Hematopoietic multipotent progenitor cell treated with erythropoietin and hydrocortisone succinate and interleukin-3 and kit ligand, for 4 days (in vitro differentiated cells): ENCODE measurements at regions not wholly inside any gene's neighbourhood (a gene's known extent, or its start where the extent isn't known, plus 50 kb on each side); places are given as distances from the start of the nearest gene placed in this dataset.
A peak's percentile ranks its signal among the peaks of the same experiment; 100 is the strongest.
"Not testable (repeated sequence)": the region's sequence is repeated elsewhere in the genome, so short reads cannot be mapped to it uniquely, and the experiment has no call there.

Source experiments
- DNase-seq: peaks from one replicate; pipeline ENCODE4 v3.0.0-alpha.2; 2015

- no peak for DNase-seq
These were observed 232.4 kb downstream of the AEBP2 start for GRCh38 chr12:19671695-19672094.

GRCh38 chr12:19674437-19674836 is 235.1 kb downstream of the AEBP2 start:
- no peak for DNase-seq

DNA sequence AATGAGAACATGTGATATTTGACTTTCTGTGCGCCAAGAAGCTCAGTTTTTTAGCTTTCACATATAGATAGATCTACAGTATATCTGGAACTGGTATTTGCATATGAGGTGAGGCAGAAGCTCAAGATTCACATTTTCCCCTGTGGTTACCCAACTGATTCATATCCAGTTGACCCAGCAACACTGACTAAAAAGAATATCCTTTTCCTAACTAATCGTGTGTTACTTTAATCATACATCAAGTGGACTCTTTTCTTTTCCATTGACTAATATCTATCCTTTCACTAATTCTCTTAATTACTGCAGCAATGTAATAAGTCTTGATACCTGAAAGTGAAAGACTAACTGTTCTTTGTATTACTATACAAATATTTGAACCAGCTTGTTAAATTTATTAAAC is 236.1 kb downstream of the AEBP2 start:
- no peak for DNase-seq

DNA sequence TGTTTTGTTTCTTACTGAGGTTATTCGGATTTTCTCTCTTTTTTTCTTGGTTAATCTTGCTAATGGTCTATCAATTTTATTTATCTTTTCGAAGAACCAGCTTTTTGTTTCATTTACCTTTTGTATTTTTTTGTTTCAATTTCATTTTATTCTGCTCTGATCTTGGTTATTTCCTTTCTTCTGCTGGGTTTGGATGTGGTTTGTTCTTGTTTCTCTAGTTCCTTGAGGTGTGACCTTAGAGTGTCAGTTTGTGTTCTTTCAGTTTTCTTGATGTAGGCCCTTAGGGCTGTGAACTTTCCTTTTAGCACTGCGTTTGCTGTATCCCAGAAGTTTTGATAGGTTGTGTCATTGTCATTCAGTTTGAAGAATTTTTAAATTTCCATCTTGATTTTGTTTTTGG is 239.2 kb downstream of the AEBP2 start:
- not testable (repeated sequence) for DNase-seq

DNA sequence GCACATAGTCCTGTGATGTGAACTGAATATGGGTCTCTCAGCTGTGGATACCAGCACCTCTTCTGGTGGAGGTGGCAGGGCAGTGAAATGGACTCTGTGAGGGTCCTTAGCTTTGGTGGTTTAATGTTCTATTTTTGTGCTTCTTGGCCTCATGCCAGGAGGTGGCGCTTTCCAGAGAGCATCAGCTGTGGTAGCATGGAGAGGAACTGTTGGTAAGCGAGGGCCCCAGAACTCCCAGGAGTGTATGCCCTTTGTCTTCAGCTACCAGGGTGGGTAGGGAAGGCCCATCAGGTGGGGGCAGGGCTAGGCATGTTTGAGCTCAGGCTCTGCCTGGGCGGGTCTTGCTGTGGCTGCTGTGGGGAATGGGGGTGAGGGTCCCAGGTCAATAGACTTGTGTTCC is 241.7 kb downstream of the AEBP2 start:
- peak; percentile 8 for DNase-seq

- no peak for DNase-seq
These were observed 244.1 kb downstream of the AEBP2 start for GRCh38 chr12:19683178-19683927.

- peak; percentile 14 for DNase-seq
These were observed 248.1 kb downstream of the AEBP2 start for GRCh38 chr12:19687371-19687770.

DNA sequence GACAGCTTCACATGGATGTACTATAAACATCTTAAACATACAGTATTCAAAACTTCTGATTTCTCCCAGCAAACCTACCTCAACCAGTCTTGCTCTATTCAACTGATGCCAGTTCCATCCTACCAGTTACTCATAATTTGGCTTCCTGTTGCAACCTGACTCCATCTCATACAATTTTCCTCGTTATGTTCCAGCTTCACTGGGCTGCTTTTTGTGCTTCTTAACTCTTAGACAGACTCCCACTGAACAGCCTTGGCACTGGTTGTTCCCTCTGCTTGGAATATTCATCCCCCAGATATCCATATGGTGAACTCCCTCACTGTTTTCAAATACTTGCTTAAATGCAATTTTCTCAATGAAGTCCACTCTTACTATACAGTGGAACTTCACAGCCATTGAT is 249.2 kb downstream of the AEBP2 start:
- DNase-seq, result no peak

- DNase-seq, result no peak
These were observed 249.9 kb downstream of the AEBP2 start for GRCh38 chr12:19689226-19689625.

DNA sequence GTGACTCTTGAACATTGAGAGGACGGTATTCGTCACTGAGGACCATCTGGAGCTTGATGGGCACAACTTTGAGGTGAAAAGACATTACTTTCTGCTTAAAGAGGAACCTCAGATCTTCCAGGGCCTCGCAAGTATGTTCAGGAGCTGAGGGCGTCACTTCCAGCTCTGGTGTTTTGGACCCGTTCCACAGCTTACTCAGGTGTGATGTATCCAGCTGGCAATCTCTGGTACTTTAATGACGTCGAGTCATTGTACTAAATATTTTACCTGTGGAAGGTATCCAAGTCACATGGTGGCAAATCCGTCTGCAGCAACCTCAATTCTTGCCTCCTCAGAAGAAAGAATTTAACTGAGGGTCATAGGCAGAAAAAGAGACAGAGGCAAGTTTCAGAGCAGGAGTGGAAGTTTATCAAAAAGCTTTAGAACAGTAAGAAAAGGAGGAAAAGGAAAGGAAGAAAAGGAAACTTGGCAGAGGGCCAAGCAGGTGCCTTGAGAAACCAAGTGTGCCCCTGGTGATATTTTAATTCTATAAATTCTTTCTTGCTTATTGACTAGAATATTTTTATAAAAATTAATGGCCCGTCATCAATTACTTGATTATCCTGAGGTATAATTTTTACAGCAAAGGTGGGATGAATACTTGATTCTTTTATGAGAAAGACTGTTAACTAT is 250.6 kb downstream of the AEBP2 start:
- DNase-seq, result no peak

DNA sequence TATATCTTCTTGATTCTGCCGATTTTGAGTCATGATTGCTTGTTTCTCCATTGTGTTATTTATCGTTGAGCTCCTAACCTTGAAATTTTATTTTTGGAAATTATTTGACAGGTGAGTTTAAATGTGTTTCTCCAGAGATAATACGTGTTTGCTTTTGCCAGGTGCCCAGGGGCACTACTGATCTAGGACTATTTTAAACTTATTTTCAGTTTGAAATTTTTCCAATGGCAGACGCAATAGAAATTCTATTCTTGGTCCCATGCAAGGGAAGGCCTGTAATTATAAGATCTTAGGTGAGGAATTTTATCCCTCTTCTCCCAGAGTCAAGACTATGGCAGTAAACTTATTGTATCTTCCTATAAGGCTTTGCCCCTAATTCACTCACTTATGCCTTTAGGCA is 252.8 kb downstream of the AEBP2 start:
- DNase-seq, result no peak

DNA sequence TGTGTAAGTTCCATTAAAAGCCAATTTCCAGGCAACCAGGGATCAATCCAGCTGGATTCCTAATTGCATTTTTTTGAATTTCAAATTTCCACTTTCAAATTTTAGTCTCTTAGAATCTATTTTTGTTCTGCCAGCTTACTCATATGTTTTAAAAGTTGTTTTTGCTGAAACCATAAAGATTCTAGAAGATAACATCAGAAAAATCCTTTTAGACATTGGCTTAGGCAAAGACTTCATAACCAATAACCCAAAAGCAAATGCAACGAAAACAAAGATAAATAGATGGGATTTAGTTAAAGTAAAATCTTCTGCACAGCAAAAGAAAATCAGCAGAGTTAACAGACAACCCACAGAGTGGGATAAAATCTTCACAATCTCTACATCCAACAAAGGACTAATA is 253.3 kb downstream of the AEBP2 start:
- no peak for DNase-seq

DNA sequence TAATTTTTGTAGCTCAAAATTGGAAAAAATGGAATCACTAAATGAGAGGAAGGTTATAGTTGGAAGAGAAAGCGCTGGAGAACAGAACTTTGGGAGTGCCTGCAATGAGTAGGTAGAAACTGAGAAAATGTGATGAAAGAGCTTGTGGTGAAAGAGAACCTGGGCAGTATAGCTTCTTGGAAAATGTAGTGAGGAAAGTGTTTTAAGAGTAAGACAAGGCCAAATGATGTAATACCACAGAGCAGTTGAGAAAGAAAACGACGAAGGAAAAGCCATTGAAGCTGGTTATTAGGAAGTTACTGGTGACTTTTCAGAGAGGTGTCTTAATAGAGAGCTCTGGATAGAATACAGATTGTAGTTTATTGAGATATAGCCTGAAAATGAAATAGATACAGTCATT is 255.3 kb downstream of the AEBP2 start:
- peak; percentile 68 for DNase-seq

DNA sequence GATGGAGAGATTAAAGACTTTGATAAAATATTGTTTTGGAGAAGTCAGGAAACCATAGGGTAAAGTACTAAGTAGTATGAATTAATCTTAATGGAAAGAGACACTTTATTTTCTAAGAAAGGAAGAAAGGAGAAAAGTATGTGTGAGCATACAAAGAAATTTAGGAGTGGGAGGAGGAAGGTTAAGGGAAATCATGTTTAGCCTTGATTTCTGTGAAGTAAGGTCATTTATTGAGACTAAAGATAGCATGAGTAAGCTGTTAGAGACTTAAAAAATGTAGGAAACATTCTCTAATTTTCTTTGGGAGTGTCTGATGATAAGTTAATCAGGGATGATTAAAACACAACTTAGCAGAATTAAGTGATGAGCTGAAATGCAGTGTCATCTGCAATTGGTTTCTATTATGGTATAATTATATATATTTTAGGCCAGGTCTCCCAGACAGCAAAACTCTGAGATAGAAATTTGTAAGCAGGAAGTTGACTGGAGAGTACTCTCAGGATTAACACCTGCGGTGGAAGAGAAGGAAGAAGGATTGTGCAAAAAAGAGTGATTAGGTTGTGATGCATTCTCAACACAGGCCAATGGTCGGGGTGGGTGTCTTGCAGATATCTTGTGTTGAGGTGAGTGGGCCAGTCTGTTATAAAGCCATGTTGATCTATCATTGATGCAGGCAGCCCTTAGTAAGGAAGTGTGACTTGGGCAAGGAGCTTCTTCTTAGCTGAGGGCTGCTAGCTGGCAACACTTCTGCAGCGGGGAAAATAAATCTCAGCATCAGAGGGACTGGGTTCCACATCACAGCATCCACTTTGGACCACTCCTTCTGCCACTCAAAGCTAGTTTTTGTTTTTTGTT is 256.2 kb downstream of the AEBP2 start:
- no peak for DNase-seq

GRCh38 chr12:19700969-19701368 is 261.7 kb downstream of the AEBP2 start:
- DNase-seq, result no peak

DNA sequence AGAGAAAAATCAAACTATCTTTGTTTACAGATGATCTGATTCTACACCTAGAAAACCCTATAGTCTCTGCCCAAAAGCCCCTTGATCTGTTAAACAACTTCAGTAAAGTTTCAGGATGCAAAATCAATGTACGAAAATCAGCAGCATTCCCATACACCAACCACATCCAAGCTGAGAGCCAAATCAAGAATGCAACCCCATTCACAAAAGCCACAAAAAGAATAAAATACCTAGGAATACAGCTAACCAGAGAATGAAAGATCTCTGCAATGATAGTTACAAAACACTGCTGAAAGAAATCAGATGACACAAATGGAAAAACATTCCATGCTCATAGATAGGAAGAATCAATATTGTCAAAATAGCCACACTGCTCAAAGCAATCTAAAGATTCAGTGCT is 265.7 kb downstream of the AEBP2 start:
- no peak for DNase-seq

GRCh38 chr12:19706936-19707335 is 267.6 kb downstream of the AEBP2 start:
- DNase-seq, result no peak

GRCh38 chr12:19707948-19708409 is 268.7 kb downstream of the AEBP2 start:
- no peak for DNase-seq

DNA sequence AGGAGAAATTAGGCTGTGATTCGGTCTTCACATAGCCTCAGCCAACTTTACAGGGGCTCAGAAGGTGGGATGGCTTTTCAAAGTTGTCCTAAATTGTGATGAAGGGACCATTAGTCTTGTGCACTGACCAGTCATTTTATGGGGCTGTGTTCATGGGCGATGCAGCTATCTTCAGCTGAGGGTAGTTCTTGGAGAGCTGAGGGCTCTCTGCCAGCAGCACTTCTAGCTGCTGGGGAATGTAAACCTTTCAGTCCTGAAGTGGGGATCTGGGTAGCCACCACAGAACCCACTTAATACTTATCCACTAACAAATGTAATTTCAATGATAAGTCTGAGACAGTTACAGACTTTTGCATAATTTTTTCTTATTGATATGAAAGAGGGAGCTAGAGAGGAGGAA is 270.6 kb downstream of the AEBP2 start:
- DNase-seq, result no peak

- no peak for DNase-seq
These were observed 271.8 kb downstream of the AEBP2 start for GRCh38 chr12:19710811-19711793.

GRCh38 chr12:19712041-19712440 is 272.7 kb downstream of the AEBP2 start:
- DNase-seq, result peak; percentile 33

DNA sequence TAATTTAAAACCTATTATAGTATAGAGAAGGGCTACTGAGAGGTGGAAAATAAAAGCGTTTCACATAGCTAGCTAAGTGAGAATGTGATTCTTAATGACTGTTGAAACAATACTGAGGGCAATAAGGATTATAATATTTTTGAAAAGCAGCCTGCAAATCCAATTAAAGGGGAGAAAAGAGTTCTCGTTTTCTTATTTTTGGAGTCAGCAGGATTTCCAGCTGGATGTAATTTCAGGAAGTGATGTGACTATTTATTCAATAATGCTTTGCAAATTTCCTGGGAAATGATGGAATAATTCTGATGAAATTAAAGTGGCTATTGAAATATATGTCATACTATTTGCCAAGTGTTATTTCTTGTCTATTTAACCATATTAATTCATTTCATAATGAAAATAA is 279.1 kb downstream of the AEBP2 start:
- no peak for DNase-seq
